IMR-90 (cell line): ENCODE measurements at regions not wholly inside any gene's neighbourhood (a gene's known extent, or its start where the extent isn't known, plus 50 kb on each side); places are given as distances from the start of the nearest gene placed in this dataset.

Source experiments
- ATAC-seq: fragments of 200-7000 bp; cut with Tn5 transposase; 2 replicates; pipeline ENCODE4 v1.9.1; 2020; ENCODE audit warnings: low read depth, mild to moderate bottlenecking, moderate library complexity
- BruUV-seq: library from RNA; stranded (reverse); fragments of 400-500 nt; replicated peaks from 2 replicates; lab custom pipeline; 2021; lab: Mats Ljungman, UMichigan
- CTCF ChIA-PET: fragments of 300-600 bp; formaldehyde crosslinking; extraction: SDS; loops from one replicate; lab custom pipeline; 2021; ENCODE audit warnings: antibody characterized with exemption; lab: Yijun Ruan, JAX
- POLR2A ChIA-PET: fragments of 300-600 bp; sonication (Branson Sonifier 250); formaldehyde crosslinking; loops from one replicate; lab custom pipeline; 2022; ENCODE audit warnings: antibody characterized with exemption; ENCODE audit not compliant: unreplicated experiment; lab: Charles Lee
- DNase-seq: peaks from one replicate; pipeline ENCODE4 v3.0.0; 2013
- H2AFZ ChIP-seq: replicated peaks from 2 replicates; pipeline ENCODE3; 2013; ENCODE audit warnings: low read length, mild to moderate bottlenecking; ENCODE audit not compliant: poor library complexity
- H2AK5ac ChIP-seq: 2 replicates; pipeline ENCODE4 v1.6.1; 2013; ENCODE audit warnings: low read depth, low read length, inconsistent platforms
- H2AK9ac ChIP-seq: replicated peaks from 2 replicates; pipeline ENCODE3; 2013; ENCODE audit warnings: mild to moderate bottlenecking, low read depth, low read length, moderate library complexity; ENCODE audit not compliant: poor library complexity
- H2BK120ac ChIP-seq: 2 replicates; pipeline ENCODE4 v1.6.1; 2013; ENCODE audit warnings: low read depth, low read length, inconsistent platforms
- H2BK15ac ChIP-seq: 3 replicates; pipeline ENCODE4 v1.6.1; 2013; ENCODE audit warnings: low read depth, low read length, inconsistent platforms
- H2BK20ac ChIP-seq: 2 replicates; pipeline ENCODE4 v1.6.1; 2013; ENCODE audit warnings: low read depth, mild to moderate bottlenecking, inconsistent platforms, low read length, moderate library complexity
- H2BK5ac ChIP-seq: 2 replicates; pipeline ENCODE4 v1.6.1; 2013; ENCODE audit warnings: mild to moderate bottlenecking, low read depth, low read length, inconsistent platforms; ENCODE audit not compliant: poor library complexity, severe bottlenecking
- H3K14ac ChIP-seq: replicated peaks from 2 replicates; pipeline ENCODE4 v1.6.1; 2013; ENCODE audit warnings: low read depth, low read length, inconsistent platforms
- H3K18ac ChIP-seq: 2 replicates; pipeline ENCODE4 v1.6.1; 2013; ENCODE audit warnings: low read depth, low read length, control low read depth
- H3K23ac ChIP-seq: 2 replicates; pipeline ENCODE4 v1.6.1; 2013; ENCODE audit warnings: low read depth, low read length, inconsistent platforms
- H3K27ac ChIP-seq: 2 replicates; pipeline ENCODE4 v1.5.1; 2013; ENCODE audit warnings: mild to moderate bottlenecking, control low read depth, low read length; ENCODE audit not compliant: insufficient read depth
- H3K27me3 ChIP-seq: 2 replicates; pipeline ENCODE4 v1.6.1; 2013; ENCODE audit warnings: low read length; ENCODE audit not compliant: control insufficient read depth, insufficient read depth
- H3K36me3 ChIP-seq: 2 replicates; pipeline ENCODE4 v1.6.1; 2013; ENCODE audit warnings: low read length, mixed read lengths; ENCODE audit not compliant: control insufficient read depth, insufficient read depth
- H3K4ac ChIP-seq: 2 replicates; pipeline ENCODE4 v1.6.1; 2013; ENCODE audit warnings: low read depth, low read length, inconsistent platforms
- H3K4me1 ChIP-seq: 2 replicates; pipeline ENCODE4 v1.6.1; 2013; ENCODE audit warnings: low read length, mixed read lengths; ENCODE audit not compliant: control insufficient read depth, insufficient read depth
- H3K4me2 ChIP-seq: 2 replicates; pipeline ENCODE4 v1.6.1; 2013; ENCODE audit warnings: low read depth, mild to moderate bottlenecking, control low read depth, low read length, moderate library complexity
- H3K4me3 ChIP-seq: 2 replicates; pipeline ENCODE4 v1.5.1; 2013; ENCODE audit warnings: low read depth, mild to moderate bottlenecking, control low read depth, low read length, moderate library complexity; ENCODE audit not compliant: insufficient read depth
- H3K56ac ChIP-seq: 2 replicates; pipeline ENCODE4 v1.6.1; 2013; ENCODE audit warnings: low read length, inconsistent platforms; ENCODE audit not compliant: insufficient read depth; ENCODE audit errors: extremely low read depth
- H3K79me1 ChIP-seq, 2 experiments: 2 replicates each; pipeline ENCODE4 v1.6.1; 2013; ENCODE audit warnings: low read length in 2 of 2, inconsistent platforms in 1 of 2, low read depth in 1 of 2
- H3K9ac ChIP-seq: 2 replicates; pipeline ENCODE4 v1.6.1; 2013; ENCODE audit warnings: low read depth, low read length, control low read depth
- H3K9me1 ChIP-seq: 2 replicates; pipeline ENCODE4 v1.6.1; 2013; ENCODE audit warnings: low read length, inconsistent platforms; ENCODE audit not compliant: insufficient read depth
- H3K9me3 ChIP-seq: 2 replicates; pipeline ENCODE4 v1.6.1; 2013; ENCODE audit warnings: low read length; ENCODE audit not compliant: control insufficient read depth, insufficient read depth
- H4K20me1 ChIP-seq: 2 replicates; pipeline ENCODE4 v1.6.1; 2013; ENCODE audit warnings: low read length, inconsistent platforms; ENCODE audit not compliant: insufficient read depth
- H4K5ac ChIP-seq: 2 replicates; pipeline ENCODE4 v1.6.1; 2013; ENCODE audit warnings: mild to moderate bottlenecking, low read depth, low read length, control low read depth
- H4K8ac ChIP-seq, 2 experiments: 2 replicates each; pipeline ENCODE4 v1.6.1; 2013; ENCODE audit warnings: low read depth in 2 of 2, low read length in 2 of 2, control low read depth in 1 of 2, inconsistent platforms in 1 of 2
- H4K91ac ChIP-seq: 2 replicates; pipeline ENCODE4 v1.6.1; 2013; ENCODE audit warnings: low read depth, low read length, inconsistent platforms; ENCODE audit not compliant: insufficient read depth
- BHLHE40 ChIP-seq: fragments of 150-350 bp; IDR thresholded peaks from 2 replicates; pipeline ENCODE4 v1.6.1; 2016; ENCODE audit warnings: mild to moderate bottlenecking, low read depth, low read length
- CEBPB ChIP-seq: IDR thresholded peaks from 2 replicates; pipeline ENCODE4 v1.6.1; 2012; ENCODE audit warnings: low read depth, low read length, improper control_type of control experiment
- CTCF ChIP-seq: conservative IDR thresholded peaks from 2 replicates; pipeline ENCODE4 v1.5.1; 2012; ENCODE audit warnings: mild to moderate bottlenecking, low read depth, low read length, improper control_type of control experiment
- MAFK ChIP-seq: IDR thresholded peaks from 2 replicates; pipeline ENCODE4 v1.6.1; 2012; ENCODE audit warnings: low read depth, low read length, improper control_type of control experiment
- MAZ ChIP-seq: IDR thresholded peaks from 2 replicates; pipeline ENCODE4 v1.6.1; 2012; ENCODE audit warnings: low read depth, mild to moderate bottlenecking, low read length, improper control_type of control experiment, moderate library complexity, borderline replicate concordance
- MXI1 ChIP-seq: IDR thresholded peaks from 2 replicates; pipeline ENCODE4 v1.6.1; 2012; ENCODE audit warnings: low read depth, mild to moderate bottlenecking, low read length, moderate library complexity, borderline replicate concordance
- POLR2A ChIP-seq: IDR thresholded peaks from 2 replicates; pipeline ENCODE4 v1.6.1; 2012; ENCODE audit warnings: mild to moderate bottlenecking, low read depth, low read length
- RAD21 ChIP-seq: IDR thresholded peaks from 2 replicates; pipeline ENCODE4 v1.6.1; 2012; ENCODE audit warnings: low read length, improper control_type of control experiment
- RCOR1 ChIP-seq: IDR thresholded peaks from 2 replicates; pipeline ENCODE4 v1.6.1; 2012; ENCODE audit warnings: mild to moderate bottlenecking, low read length, improper control_type of control experiment; ENCODE audit not compliant: insufficient replicate concordance
- RFX5 ChIP-seq: IDR thresholded peaks from 2 replicates; pipeline ENCODE4 v1.8.0; 2012; ENCODE audit warnings: low read depth, mild to moderate bottlenecking, low read length, moderate library complexity
- WGBS, 2 experiments: methylation state at CpG; one replicate each; pipeline versions ENCODE4 v1.1.5 to v1.1.7; 2013; ENCODE audit warnings: missing lambda C conversion rate in 2 of 2; ENCODE audit not compliant: insufficient read length in 1 of 2; ENCODE audit errors: extremely low coverage in 2 of 2; 5-methylcytosine and 5-hydroxymethylcytosine counted together
- dilution Hi-C: fragments of 300-500 bp; cut with HindIII; formaldehyde crosslinking; loops from one replicate; pipeline ENCODE4 v1.14.3; 2018; ENCODE audit warnings: low sequenced_read_pairs; ENCODE audit not compliant: unreplicated experiment
- in situ Hi-C: fragments of 300-500 bp; cut with MboI; formaldehyde crosslinking; loops from 3 replicates; pipeline ENCODE4 v1.14.3; 2019; ENCODE audit warnings: low sequenced_read_pairs, inconsistent platforms, mixed read lengths
- intact Hi-C: fragments of 100-400 bp; cut with micrococcal nuclease; formaldehyde crosslinking; loops from 2 replicates; pipeline ENCODE4 v1.10.0; 2022
- TF ChIP-seq, protein P1 (sequence below): fragments of 150-350 bp; IDR thresholded peaks from 2 replicates; pipeline ENCODE4 v1.6.1; 2017; ENCODE audit warnings: mild to moderate bottlenecking, antibody characterized with exemption, low read length, low read depth

- no peak for DNase-seq
- Histone ChIP-seq H3K14ac (no peak overlapping the region), H3K56ac (no peak overlapping the region), H4K91ac (no peak overlapping the region), H2BK5ac (no peak overlapping the region), H2BK15ac (no peak overlapping the region), H4K20me1 (no peaks in the 10 kb centered on the region), H3K79me1 (no peaks in the 10 kb centered on the region), H3K27ac (no peak overlapping the region), H3K9me3 (no peaks in the 10 kb centered on the region), H2AK9ac (no peak overlapping the region), H3K36me3 (no peaks in the 10 kb centered on the region), H2BK20ac (no peak overlapping the region), H3K27me3 (no peaks in the 10 kb centered on the region), H3K4me1 (peaks cover 14% of the 10 kb centered on the region), H3K18ac (no peak overlapping the region), H4K5ac (no peak overlapping the region), H3K4ac (no peak overlapping the region), H3K23ac (no peak overlapping the region), H3K4me3 (no peak overlapping the region), H2BK120ac (no peak overlapping the region), H3K9me1 (0 out of 2 replicates have a peak, but pooled peaks cover 4% of the 10 kb centered on the region), H3K4me2 (no peak overlapping the region), H3K9ac (no peak overlapping the region), H4K8ac (no peak overlapping the region), H2AK5ac (no peak overlapping the region), H2AFZ (no peak overlapping the region)
- in situ Hi-C loops (no loop called here), dilution Hi-C loops (no loop called here), intact Hi-C loops (no loop called here)
- CTCF ChIA-PET, result no interaction called here
- no TSS peak for BruUV-seq
- POLR2A ChIA-PET, result no interaction called here
- no peak for ATAC-seq
- WGBS, 2 experiments, result no CpG with 5 or more reads among the region's 3 CpGs
- TF ChIP-seq RAD21 (no peak), RCOR1 (no peak), MXI1 (no peak), RFX5 (no peak), POLR2A (no peak), CEBPB (no peak), MAFK (no peak), BHLHE40 (no peak), MAZ (no peak), CTCF (no peak)
- TF ChIP-seq, protein P1, sequence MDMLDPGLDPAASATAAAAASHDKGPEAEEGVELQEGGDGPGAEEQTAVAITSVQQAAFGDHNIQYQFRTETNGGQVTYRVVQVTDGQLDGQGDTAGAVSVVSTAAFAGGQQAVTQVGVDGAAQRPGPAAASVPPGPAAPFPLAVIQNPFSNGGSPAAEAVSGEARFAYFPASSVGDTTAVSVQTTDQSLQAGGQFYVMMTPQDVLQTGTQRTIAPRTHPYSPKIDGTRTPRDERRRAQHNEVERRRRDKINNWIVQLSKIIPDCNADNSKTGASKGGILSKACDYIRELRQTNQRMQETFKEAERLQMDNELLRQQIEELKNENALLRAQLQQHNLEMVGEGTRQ, result no peak
These were observed 159.5 kb downstream of the MRPL14 start for GRCh38 chr6:43967719-43968091.
